Tibial nerve (tissue), 4 donors: ENCODE measurements at regions not wholly inside any gene's neighbourhood (a gene's known extent, or its start where the extent isn't known, plus 50 kb on each side); places are given as distances from the start of the nearest gene placed in this dataset.

Source experiments
- DNase-seq, 2 donors: peaks; one replicate each; pipeline ENCODE4 v3.0.0-alpha.2; 2019; ENCODE audit warnings: low spot score in 2 of 2
- H3K27ac ChIP-seq, 4 donors: fragments of 200-600 bp; sonication (generic) in 3 of 4; one replicate each; pipeline ENCODE4 v1.5.1; 2017 to 2019; ENCODE audit warnings: mild to moderate bottlenecking in 1 of 4
- H3K27me3 ChIP-seq, 2 donors: fragments of 200-600 bp; sonication (generic) in 1 of 2; one replicate each; pipeline versions ENCODE4 v1.5.1 to v1.6.0; 2017 to 2019
- H3K36me3 ChIP-seq, 3 donors: fragments of 200-600 bp; sonication (generic); one replicate each; pipeline ENCODE4 v1.5.1; 2018 to 2019
- H3K4me1 ChIP-seq, 4 donors: fragments of 200-600 bp; sonication (generic) in 3 of 4; one replicate each; pipeline ENCODE4 v1.5.1; 2017 to 2019
- H3K4me3 ChIP-seq, 4 donors: fragments of 200-600 bp; sonication (generic) in 3 of 4; one replicate each; pipeline ENCODE4 v1.5.1; 2017 to 2019; ENCODE audit warnings: mild to moderate bottlenecking in 1 of 4, moderate library complexity in 1 of 4
- H3K9me3 ChIP-seq, 4 donors: fragments of 200-600 bp; sonication (generic) in 3 of 4; one replicate each; pipeline ENCODE4 v1.5.1; 2017 to 2019
- EP300 ChIP-seq, 2 donors: sonication (generic); formaldehyde crosslinking; IDR thresholded peaks; one replicate each; pipeline ENCODE4 v1.6.1; 2017; ENCODE audit warnings: antibody characterized with exemption in 2 of 2, mild to moderate bottlenecking in 1 of 2
- POLR2A ChIP-seq, 2 donors: fragments of 450-650 bp; IDR thresholded peaks; one replicate each; pipeline ENCODE4 v1.6.1; 2017; ENCODE audit warnings: antibody characterized with exemption in 2 of 2, mild to moderate bottlenecking in 2 of 2, moderate library complexity in 2 of 2
- WGBS, 2 donors: methylation state at CpG; one replicate each; pipeline ENCODE4 v1.1.5; 2018; 5-methylcytosine and 5-hydroxymethylcytosine counted together
- TF ChIP-seq, protein P1 (sequence below), 5 experiments: fragments of 200-600 bp in 3 of 5; fragments of 450-650 bp in 2 of 5; sonication (generic) in 3 of 5; IDR thresholded peaks; one replicate each; pipeline ENCODE4 v1.5.1; 2016 to 2019; ENCODE audit warnings: antibody characterized with exemption in 5 of 5, mild to moderate bottlenecking in 3 of 5, moderate library complexity in 2 of 5

DNA sequence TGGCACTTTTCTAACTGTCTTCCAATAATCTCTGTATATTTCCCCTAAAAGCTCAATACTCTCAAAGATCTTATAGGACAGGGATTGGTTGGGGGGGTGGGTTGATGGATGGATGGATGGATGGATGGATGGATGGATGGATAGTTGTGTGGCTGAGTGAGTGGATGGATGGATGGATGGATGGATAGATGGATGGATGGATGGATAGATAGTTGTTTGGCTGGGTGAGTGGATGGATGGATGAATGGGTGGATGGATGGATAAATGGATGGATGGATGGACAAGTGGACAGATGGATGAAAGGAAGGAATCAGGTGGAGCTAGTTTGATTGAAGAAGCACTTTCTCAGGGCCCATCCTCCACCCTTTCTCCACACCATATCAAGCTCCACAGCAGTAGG is 388.8 kb downstream of the CDC5L start:
- no peaks in the 10 kb centered on the region for H3K9me3 ChIP-seq
- H3K36me3 ChIP-seq, result no peaks in the 10 kb centered on the region
- DNase-seq, result no peak
- H3K27me3 ChIP-seq, result no peaks in the 10 kb centered on the region
- no peaks in the 10 kb centered on the region for H3K4me1 ChIP-seq
- H3K27ac ChIP-seq, result no peak overlapping the region
- TF ChIP-seq EP300 (IDR thresholded peaks at IDR 0.05) (no peak), POLR2A (IDR thresholded peaks at IDR 0.05) (no peak)
- TF ChIP-seq, protein P1, sequence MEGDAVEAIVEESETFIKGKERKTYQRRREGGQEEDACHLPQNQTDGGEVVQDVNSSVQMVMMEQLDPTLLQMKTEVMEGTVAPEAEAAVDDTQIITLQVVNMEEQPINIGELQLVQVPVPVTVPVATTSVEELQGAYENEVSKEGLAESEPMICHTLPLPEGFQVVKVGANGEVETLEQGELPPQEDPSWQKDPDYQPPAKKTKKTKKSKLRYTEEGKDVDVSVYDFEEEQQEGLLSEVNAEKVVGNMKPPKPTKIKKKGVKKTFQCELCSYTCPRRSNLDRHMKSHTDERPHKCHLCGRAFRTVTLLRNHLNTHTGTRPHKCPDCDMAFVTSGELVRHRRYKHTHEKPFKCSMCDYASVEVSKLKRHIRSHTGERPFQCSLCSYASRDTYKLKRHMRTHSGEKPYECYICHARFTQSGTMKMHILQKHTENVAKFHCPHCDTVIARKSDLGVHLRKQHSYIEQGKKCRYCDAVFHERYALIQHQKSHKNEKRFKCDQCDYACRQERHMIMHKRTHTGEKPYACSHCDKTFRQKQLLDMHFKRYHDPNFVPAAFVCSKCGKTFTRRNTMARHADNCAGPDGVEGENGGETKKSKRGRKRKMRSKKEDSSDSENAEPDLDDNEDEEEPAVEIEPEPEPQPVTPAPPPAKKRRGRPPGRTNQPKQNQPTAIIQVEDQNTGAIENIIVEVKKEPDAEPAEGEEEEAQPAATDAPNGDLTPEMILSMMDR (IDR thresholded peaks at IDR 0.05), result no peak
- H3K4me3 ChIP-seq, result no peak overlapping the region

GRCh38 chr6:44778513-44778912 is 391.0 kb downstream of the CDC5L start:
- DNase-seq, result no peak
- no peak overlapping the region for H3K27ac ChIP-seq
- H3K36me3 ChIP-seq, result no peaks in the 10 kb centered on the region
- H3K27me3 ChIP-seq, result no peaks in the 10 kb centered on the region
- WGBS, 2 donors, result 93 to 100% methylated on average over 1 of the region's 1 CpG
- H3K9me3 ChIP-seq, result no peaks in the 10 kb centered on the region
- H3K4me1 ChIP-seq, result no peaks in the 10 kb centered on the region
- TF ChIP-seq EP300 (IDR thresholded peaks at IDR 0.05), result no peak
- no peak for TF ChIP-seq POLR2A (IDR thresholded peaks at IDR 0.05)
- TF ChIP-seq, protein P1 (IDR thresholded peaks at IDR 0.05), result no peak
- H3K4me3 ChIP-seq, result no peak overlapping the region
